Transverse colon (tissue), 4 donors: ENCODE measurements at regions not wholly inside any gene's neighbourhood (a gene's known extent, or its start where the extent isn't known, plus 50 kb on each side); places are given as distances from the start of the nearest gene placed in this dataset.

Experiments
- DNase-seq: peaks from one replicate; pipeline ENCODE4 v3.0.0-alpha.2; 2019
- H3K27ac ChIP-seq, 4 donors: fragments of 200-600 bp; sonication (generic); 2 replicates each; pipeline ENCODE4 v1.5.1; 2016 to 2018; ENCODE audit warnings: inconsistent platforms in 4 of 4
- H3K27me3 ChIP-seq: fragments of 200-600 bp; sonication (generic); 2 replicates; pipeline ENCODE4 v1.5.1; 2017; ENCODE audit warnings: inconsistent platforms
- H3K36me3 ChIP-seq, 4 donors: fragments of 200-600 bp; sonication (generic); 2 replicates each; pipeline ENCODE4 v1.5.1; 2017 to 2019; ENCODE audit warnings: inconsistent platforms in 4 of 4
- H3K4me1 ChIP-seq, 4 donors: fragments of 200-600 bp; sonication (generic); 2 replicates each; pipeline ENCODE4 v1.5.1; 2017 to 2020; ENCODE audit warnings: inconsistent platforms in 4 of 4
- H3K4me3 ChIP-seq, 4 donors: fragments of 200-600 bp; sonication (generic); 1 replicate in 1 of 4; 2 replicates in 3 of 4; pipeline versions ENCODE4 v1.5.1 to v1.6.1; 2017 to 2019; ENCODE audit warnings: inconsistent platforms in 4 of 4
- H3K9me3 ChIP-seq, 2 donors: fragments of 200-600 bp; sonication (generic); 2 replicates each; pipeline ENCODE4 v1.5.1; 2017 to 2019; ENCODE audit warnings: inconsistent platforms in 2 of 2
- CTCF ChIP-seq, 5 experiments: fragments of 200-600 bp in 3 of 5; fragments of 450-650 bp in 2 of 5; sonication (generic) in 3 of 5; IDR thresholded peaks; 1 replicate in 2 of 5; 2 replicates in 3 of 5; pipeline ENCODE4 v1.5.1; 2016 to 2017; ENCODE audit warnings: antibody characterized with exemption in 5 of 5, inconsistent platforms in 3 of 5, mild to moderate bottlenecking in 2 of 5, moderate library complexity in 1 of 5
- EP300 ChIP-seq: sonication (generic); formaldehyde crosslinking; IDR thresholded peaks from one replicate; pipeline ENCODE4 v1.6.1; 2017; ENCODE audit warnings: antibody characterized with exemption, low read depth
- POLR2A ChIP-seq: fragments of 450-650 bp; IDR thresholded peaks from one replicate; pipeline ENCODE4 v1.6.1; 2016; ENCODE audit warnings: antibody characterized with exemption, mild to moderate bottlenecking, moderate library complexity
- POLR2AphosphoS5 ChIP-seq, 3 donors: sonication (generic); formaldehyde crosslinking; IDR thresholded peaks; one replicate each; pipeline ENCODE4 v1.6.1; 2016; ENCODE audit warnings: antibody characterized with exemption in 3 of 3
- WGBS, 2 donors: methylation state at CpG; one replicate each; pipeline ENCODE4 v1.1.5; 2018; ENCODE audit warnings: low coverage in 1 of 2; 5-methylcytosine and 5-hydroxymethylcytosine counted together
- in situ Hi-C, 4 donors: fragments of 200-750 bp; cut with MboI; loops; one replicate each; pipeline versions ENCODE4 v1.15.0 to v1.15.1; 2017; ENCODE audit warnings: low sequenced_read_pairs in 3 of 4, low pct_ligation_motif_present in 1 of 4, low pct_unique_long_range_greater_than_20kb in 1 of 4
- intact Hi-C: fragments of 100-400 bp; cut with DNase I; formaldehyde crosslinking; loops from one replicate; pipeline ENCODE4 v1.15.1; 2023; ENCODE audit warnings: low total_unique reads

- Histone ChIP-seq H3K27me3 (no peaks in the 10 kb centered on the region), H3K9me3 (no peaks in the 10 kb centered on the region), H3K27ac (no peak overlapping the region), H3K4me3 (no peak overlapping the region), H3K4me1 (no peaks in the 10 kb centered on the region), H3K36me3 (no peaks in the 10 kb centered on the region)
- no peak for DNase-seq
- WGBS, 2 donors, result 60 to 70% methylated on average over 2 to 4 of the region's 4 CpGs
- TF ChIP-seq CTCF (IDR thresholded peaks at IDR 0.05) (no peak), EP300 (no peak), POLR2A (no peak), POLR2AphosphoS5 (IDR thresholded peaks at IDR 0.05) (no peak)
- intact Hi-C loops, result no loop called here
- in situ Hi-C loops, result no loop called here
These were observed 237.1 kb upstream of the DYNLRB2 start for GRCh38 chr16:80303691-80304090.

GRCh38 chr16:80300876-80301275 lies 239.9 kb upstream of the DYNLRB2 start:
- intact Hi-C loops (no loop called here), in situ Hi-C loops (no loop called here)
- Histone ChIP-seq H3K4me3 (no peak overlapping the region), H3K9me3 (no peaks in the 10 kb centered on the region), H3K27ac (no peak overlapping the region), H3K4me1 (no peaks in the 10 kb centered on the region), H3K27me3 (no peaks in the 10 kb centered on the region), H3K36me3 (no peaks in the 10 kb centered on the region)
- no peak for DNase-seq
- TF ChIP-seq EP300, result no peak
- no peak for TF ChIP-seq POLR2AphosphoS5 (IDR thresholded peaks at IDR 0.05)
- no peak for TF ChIP-seq POLR2A
- TF ChIP-seq CTCF (IDR thresholded peaks at IDR 0.05), result no peak

GRCh38 chr16:80300456-80300855 lies 240.3 kb upstream of the DYNLRB2 start:
- TF ChIP-seq CTCF (IDR thresholded peaks at IDR 0.05) (no peak), POLR2A (no peak), EP300 (no peak), POLR2AphosphoS5 (IDR thresholded peaks at IDR 0.05) (no peak)
- WGBS, 2 donors, result 83 to 90% methylated on average over 4 of the region's 4 CpGs
- intact Hi-C loops, result no loop called here
- H3K4me3 ChIP-seq, result no peak overlapping the region
- H3K4me1 ChIP-seq, result no peaks in the 10 kb centered on the region
- H3K36me3 ChIP-seq, result no peaks in the 10 kb centered on the region
- in situ Hi-C loops, result no loop called here
- no peaks in the 10 kb centered on the region for H3K9me3 ChIP-seq
- DNase-seq, result no peak
- no peaks in the 10 kb centered on the region for H3K27me3 ChIP-seq
- no peak overlapping the region for H3K27ac ChIP-seq

GRCh38 chr16:80299416-80299815 lies 241.4 kb upstream of the DYNLRB2 start:
- H3K9me3 ChIP-seq, result no peaks in the 10 kb centered on the region
- no peaks in the 10 kb centered on the region for H3K4me1 ChIP-seq
- no peak overlapping the region for H3K27ac ChIP-seq
- no peaks in the 10 kb centered on the region for H3K36me3 ChIP-seq
- TF ChIP-seq POLR2AphosphoS5 (IDR thresholded peaks at IDR 0.05) (no peak), CTCF (IDR thresholded peaks at IDR 0.05) (no peak), EP300 (no peak), POLR2A (no peak)
- in situ Hi-C loops, result no loop called here
- intact Hi-C loops, result no loop called here
- whole genome bisulfite sequencing, 2 donors, result 40 to 45% methylated on average over 4 to 6 of the region's 6 CpGs
- no peak overlapping the region for H3K4me3 ChIP-seq
- no peaks in the 10 kb centered on the region for H3K27me3 ChIP-seq
- DNase-seq, result no peak
